GM15510 (cell line): ENCODE measurements at regions not wholly inside any gene's neighbourhood (a gene's known extent, or its start where the extent isn't known, plus 50 kb on each side); places are given as distances from the start of the nearest gene placed in this dataset.

ENCODE experiments used
- POLR2A ChIP-seq: IDR thresholded peaks from 3 replicates; pipeline ENCODE4 v1.6.1; 2011; ENCODE audit warnings: borderline replicate concordance; ENCODE audit not compliant: insufficient read length; ENCODE audit errors: extremely low read depth

DNA sequence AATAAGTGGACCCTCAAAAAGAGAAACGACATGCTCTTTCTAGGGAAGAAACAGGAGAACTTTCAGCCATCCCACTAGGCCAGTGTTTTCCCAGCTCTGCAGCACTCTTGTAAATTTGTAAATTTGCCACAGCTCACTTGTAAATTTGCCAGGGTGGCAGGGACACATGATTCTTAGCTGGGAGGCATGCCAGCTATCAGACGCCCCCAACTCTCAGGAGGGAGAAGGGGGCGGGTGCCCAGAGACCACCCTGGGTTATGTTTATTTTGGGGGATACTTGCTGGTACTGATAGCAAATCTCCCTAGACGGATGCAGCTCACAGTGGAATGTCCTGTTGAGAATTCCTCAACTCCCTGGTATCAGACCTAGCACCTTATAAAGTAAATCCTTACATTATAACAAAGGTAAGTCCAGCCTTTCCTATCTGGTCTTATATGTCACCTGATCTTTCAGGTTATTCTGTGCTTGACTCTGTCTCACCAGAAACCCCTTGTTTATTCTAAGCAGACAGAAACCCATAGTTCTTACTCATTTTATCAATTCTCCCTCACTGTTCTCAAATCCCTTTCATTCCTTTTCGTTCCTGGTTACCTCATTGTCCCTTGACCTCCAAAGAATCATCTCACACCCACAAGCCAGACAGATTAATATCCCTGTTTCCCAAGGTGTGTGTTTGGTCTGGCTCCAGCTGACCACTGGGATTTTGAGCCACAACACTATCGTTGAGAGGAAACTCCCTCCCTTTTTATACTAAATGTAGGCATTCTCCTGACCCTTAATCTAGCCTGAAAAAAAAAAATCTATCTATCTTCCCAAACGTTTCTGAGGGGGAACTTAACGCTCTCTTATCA lies 69.3 kb upstream of the HMGA2 start:
- no peak for TF ChIP-seq POLR2A

DNA sequence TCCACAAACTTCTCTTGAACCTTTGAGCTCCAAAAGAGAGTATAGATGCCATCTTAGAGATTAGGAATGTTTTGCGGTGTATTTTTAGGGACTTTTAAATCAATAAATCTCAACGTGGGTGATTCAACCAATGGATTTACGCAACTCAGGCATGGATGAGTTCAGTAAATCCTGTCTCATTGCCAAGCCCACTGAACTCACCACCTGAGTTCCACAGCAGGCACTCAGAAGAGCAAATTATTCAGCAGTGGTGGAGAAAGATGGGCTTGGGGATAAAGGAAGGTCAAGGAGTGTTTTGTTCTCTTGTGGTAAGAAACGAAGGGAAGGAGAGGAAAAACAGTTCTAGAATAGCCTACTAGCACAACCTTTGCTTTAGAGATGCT lies 68.7 kb upstream of the HMGA2 start:
- no peak for TF ChIP-seq POLR2A

DNA sequence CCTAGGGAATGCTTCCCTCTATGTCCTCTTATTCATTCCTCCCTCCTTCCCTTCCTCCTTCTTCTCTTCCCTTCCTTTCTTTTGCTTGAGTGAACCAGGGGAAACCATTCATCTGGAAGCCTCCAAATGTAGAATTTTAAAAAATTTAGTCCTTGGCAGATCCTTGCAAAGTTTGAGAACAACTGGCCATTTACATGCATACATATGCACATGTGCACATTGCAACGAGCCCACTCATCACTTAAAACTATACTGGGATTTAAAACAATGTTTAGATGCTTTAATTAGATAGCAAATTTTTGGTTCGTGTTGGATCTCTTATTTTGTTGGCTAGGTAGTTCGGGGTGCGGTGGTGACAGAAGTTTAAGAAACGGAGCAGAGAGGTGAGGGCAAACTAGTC lies 68.0 kb upstream of the HMGA2 start:
- TF ChIP-seq POLR2A: no peak

DNA sequence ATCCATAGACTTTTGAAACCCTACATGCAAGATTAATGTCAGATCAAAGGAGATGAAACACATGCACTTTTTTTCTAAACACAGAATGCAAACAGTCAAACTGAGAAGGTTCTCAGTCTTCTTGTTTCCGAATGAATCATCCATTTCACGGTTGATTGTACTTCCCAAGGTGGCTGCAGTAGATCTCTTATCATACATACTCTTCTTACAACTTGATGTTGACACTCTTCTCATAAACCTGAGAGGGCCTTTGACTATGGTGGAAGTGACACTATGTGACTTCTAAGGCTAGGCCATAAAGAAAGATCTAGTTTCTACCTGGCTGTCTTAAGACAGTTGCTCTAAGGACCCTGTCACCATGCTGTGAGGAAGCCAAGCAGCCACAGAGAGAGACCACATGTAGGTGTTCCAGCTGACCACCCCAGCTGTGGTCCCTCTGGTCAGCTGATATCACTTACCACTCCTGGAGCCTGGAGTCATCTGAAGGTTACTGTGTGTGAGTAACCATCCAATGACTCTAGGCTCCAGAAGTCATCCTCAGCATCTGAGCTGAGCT lies 67.2 kb upstream of the HMGA2 start:
- no peak for TF ChIP-seq POLR2A

DNA sequence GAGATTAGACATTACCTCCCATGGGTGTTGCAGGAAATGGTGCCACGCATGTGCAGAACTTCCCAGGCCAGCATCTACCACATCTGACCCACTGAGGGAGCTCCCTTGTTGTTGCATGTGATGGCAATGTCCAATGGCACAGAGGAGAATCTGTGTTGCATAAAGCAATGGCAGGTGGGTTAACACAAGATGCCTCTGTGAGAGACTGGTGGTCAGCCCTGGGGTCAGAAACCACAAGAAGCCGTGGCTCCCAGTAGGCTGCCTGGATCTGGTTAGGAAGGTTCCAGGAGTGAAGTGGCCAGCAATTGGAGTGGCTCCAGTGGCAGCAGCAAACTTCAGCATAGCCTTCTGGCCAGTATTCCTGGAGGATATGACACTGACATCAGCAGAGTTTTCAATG lies 65.9 kb upstream of the HMGA2 start:
- TF ChIP-seq POLR2A: no peak

DNA sequence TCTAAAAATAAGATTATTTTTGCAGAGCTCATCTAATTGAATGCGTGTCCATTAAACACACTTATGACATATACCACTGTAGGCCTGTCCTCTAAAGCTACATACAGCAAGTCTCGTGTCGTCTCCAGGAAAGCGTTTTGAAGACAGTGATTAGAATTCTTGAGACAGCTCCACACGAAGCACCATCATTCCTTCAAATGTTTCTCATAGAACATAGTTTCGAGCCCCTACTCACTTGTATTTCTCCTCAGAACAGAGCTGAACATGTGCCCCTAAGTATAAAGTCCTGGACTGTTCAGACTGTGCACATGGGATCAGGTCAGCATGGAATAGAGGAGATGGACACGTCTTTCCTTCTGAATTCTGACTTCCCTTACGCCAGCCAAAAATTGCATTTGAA lies 64.5 kb upstream of the HMGA2 start:
- TF ChIP-seq POLR2A: no peak

DNA sequence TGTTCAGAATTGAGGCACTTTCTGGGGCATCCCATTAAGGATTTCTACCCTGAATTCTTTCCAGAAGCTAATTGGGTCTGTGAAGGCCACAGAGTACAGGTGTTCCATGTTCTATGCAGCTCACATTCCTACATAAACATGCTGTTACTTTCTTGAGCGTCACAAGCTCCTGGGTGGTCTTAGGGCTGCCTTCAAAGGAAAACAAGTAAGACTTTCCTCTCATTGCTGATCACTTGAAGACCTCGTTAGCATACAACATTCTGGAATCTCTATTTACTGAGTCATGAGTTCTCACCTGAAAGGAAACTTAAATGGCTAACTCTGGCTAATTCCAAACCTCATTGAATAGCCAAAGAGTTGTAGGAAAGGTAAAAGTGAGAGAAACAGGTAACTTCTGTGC lies 63.0 kb upstream of the HMGA2 start:
- TF ChIP-seq POLR2A: no peak

DNA sequence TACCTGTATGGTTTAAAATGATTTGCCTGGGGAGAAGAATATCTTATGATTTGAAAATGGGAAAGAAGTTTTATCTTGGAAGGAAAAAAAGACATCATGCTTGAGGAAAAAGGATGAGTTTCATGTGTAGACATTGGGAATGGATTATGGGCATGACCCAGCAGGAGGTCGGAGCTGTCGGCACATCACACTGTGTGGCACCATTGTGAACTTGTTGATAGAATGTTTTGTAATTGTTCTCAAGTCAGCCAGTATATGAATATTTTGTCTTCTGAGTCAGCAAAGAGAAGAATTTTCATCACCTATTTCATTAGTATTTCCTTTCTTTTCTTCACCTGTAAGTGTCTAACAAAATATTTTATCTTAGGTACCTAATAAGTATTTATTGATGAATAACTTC lies 60.0 kb upstream of the HMGA2 start:
- no peak for TF ChIP-seq POLR2A

DNA sequence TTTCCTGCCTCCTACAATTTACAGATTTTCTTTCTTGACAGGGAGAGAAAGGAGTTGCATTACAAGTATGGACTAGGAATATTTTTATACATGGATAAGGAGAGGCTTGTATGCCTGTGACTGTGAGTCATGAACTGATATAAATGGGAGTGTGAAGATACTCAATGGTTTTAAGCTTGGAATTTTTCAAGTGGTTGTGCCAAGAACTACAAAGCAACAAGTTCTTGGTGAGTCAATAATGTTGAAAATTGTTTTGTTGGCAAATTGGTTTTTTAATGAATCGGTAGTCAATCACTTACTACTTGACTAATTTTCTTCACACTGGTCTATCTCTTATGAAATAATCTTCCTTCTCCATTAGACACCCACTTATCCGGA lies 58.9 kb upstream of the HMGA2 start:
- TF ChIP-seq POLR2A: no peak

DNA sequence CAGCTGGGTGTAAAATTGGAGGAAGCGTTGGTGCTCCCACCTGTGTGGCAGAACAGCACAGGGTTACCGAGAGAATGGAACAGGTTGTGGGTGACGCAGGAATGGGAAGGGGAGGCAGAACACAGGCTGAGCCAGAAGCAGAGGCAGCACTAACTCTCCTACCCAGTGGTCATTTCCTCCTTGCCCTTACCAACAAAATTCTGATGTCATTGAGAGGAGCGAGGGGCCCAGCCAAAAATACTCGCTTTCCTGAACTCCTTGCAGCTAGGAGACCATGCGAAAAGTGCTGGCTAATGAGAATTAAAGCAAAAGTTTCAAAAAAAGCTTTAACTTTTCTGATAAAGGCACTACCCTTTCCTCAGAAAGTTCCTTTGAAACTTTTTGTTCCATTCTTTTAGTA lies 54.4 kb upstream of the HMGA2 start:
- TF ChIP-seq POLR2A: no peak
